K562 (cell line): ENCODE measurements at regions not wholly inside any gene's neighbourhood (a gene's known extent, or its start where the extent isn't known, plus 50 kb on each side); places are given as distances from the start of the nearest gene placed in this dataset.

Experiments
- ATAC-seq: fragments of 200-7000 bp; cut with Tn5 transposase; 3 replicates; pipeline ENCODE4 v1.9.1; 2020; ENCODE audit warnings: moderate library complexity
- BruUV-seq: library from RNA; stranded (reverse); fragments of 400-500 nt; replicated peaks from 2 replicates; lab custom pipeline; 2021; lab: Mats Ljungman, UMichigan
- CTCF ChIA-PET: fragments of 300-600 bp; formaldehyde crosslinking; extraction: SDS; loops from one replicate; lab custom pipeline; 2021; ENCODE audit warnings: low intra/inter-chr PET ratio; lab: Yijun Ruan, JAX
- POLR2A ChIA-PET: fragments of 300-600, 350-650 bp; sonication (Branson Sonifier 250); formaldehyde crosslinking; extraction: SDS; loops from one replicate; lab custom pipeline; 2021; ENCODE audit warnings: antibody characterized with exemption, inconsistent platforms; lab: Yijun Ruan, JAX
- DNase-seq, 4 experiments: peaks; one replicate each; pipeline versions ENCODE4 v3.0.0 to v3.0.0-alpha.2; 2011 to 2018; ENCODE audit warnings: low spot score in 3 of 4, mixed read lengths in 3 of 4; ENCODE audit errors: extremely low read depth in 1 of 4
- FAIRE-seq: peaks from 2 replicates; lab custom pipeline; 2011; peaks lifted over from hg19 to GRCh38; lab: Jason Lieb, UNC
- H2AFZ ChIP-seq: 2 replicates; pipeline ENCODE4 v1.6.0; 2011; ENCODE audit warnings: low read depth, low read length, control low read depth, inconsistent platforms
- H3K27ac ChIP-seq: fragments of 200-600 bp; 3 replicates; pipeline ENCODE4 v1.8.0; 2011; ENCODE audit warnings: low read depth, mild to moderate bottlenecking, control low read depth, inconsistent platforms, low read length, moderate library complexity, mixed read lengths; ENCODE audit errors: extremely low read depth
- H3K27me3 ChIP-seq, 2 experiments: fragments of 300-600 bp in 1 of 2; 2 replicates in 1 of 2; 3 replicates in 1 of 2; pipeline versions ENCODE4 v1.6.0 to v1.8.0; 2011; ENCODE audit warnings: inconsistent platforms in 2 of 2, low read length in 2 of 2, mild to moderate bottlenecking in 1 of 2, mixed read lengths in 1 of 2, moderate library complexity in 1 of 2; ENCODE audit not compliant: control insufficient read depth in 2 of 2, insufficient read depth in 2 of 2
- H3K36me3 ChIP-seq: fragments of 300-600 bp; 3 replicates; pipeline ENCODE4 v1.8.0; 2011; ENCODE audit warnings: mild to moderate bottlenecking, low read length, inconsistent platforms; ENCODE audit not compliant: control insufficient read depth, insufficient read depth
- H3K4me1 ChIP-seq, 2 experiments: fragments of 200-600 bp in 1 of 2; replicated peaks in 1 of 2; 2 replicates in 1 of 2; 3 replicates in 1 of 2; pipeline versions ENCODE4 v1.5.1 to v1.8.0; 2011; ENCODE audit warnings: inconsistent platforms in 2 of 2, low read length in 2 of 2, mild to moderate bottlenecking in 1 of 2, mixed read lengths in 1 of 2, moderate library complexity in 1 of 2; ENCODE audit not compliant: control insufficient read depth in 2 of 2, insufficient read depth in 2 of 2
- H3K4me2 ChIP-seq: 2 replicates; pipeline ENCODE4 v1.6.1; 2011; ENCODE audit warnings: low read length, control low read depth, inconsistent platforms, mixed read lengths; ENCODE audit not compliant: insufficient read depth
- H3K4me3 ChIP-seq: fragments of 200-600 bp; sonication (generic), shearing (Covaris generic); 2 replicates; pipeline ENCODE4 v1.5.1; 2016; ENCODE audit warnings: control low read depth, inconsistent platforms
- H3K79me2 ChIP-seq: fragments of 200-600 bp; 3 replicates; pipeline ENCODE4 v1.8.0; 2011; ENCODE audit warnings: low read length, inconsistent platforms; ENCODE audit not compliant: control insufficient read depth, insufficient read depth
- H3K9ac ChIP-seq, 2 experiments: 2 replicates each; pipeline versions ENCODE4 v1.6.0 to v1.6.1; 2011; ENCODE audit warnings: low read depth in 2 of 2, low read length in 2 of 2, control low read depth in 1 of 2, inconsistent platforms in 1 of 2, mild to moderate bottlenecking in 1 of 2, mixed read lengths in 1 of 2; ENCODE audit not compliant: insufficient read depth in 1 of 2
- H3K9me1 ChIP-seq: one replicate; pipeline ENCODE4 v1.6.0; 2011; ENCODE audit warnings: inconsistent platforms, mild to moderate bottlenecking, low read length, moderate library complexity; ENCODE audit not compliant: control insufficient read depth, insufficient read depth
- H3K9me3 ChIP-seq: replicated peaks from 2 replicates; pipeline ENCODE4 v1.5.1; 2011; ENCODE audit warnings: low read depth, low read length, inconsistent platforms; ENCODE audit not compliant: control insufficient read depth, insufficient read depth
- H4K20me1 ChIP-seq: replicated peaks from 2 replicates; pipeline ENCODE4 v1.6.1; 2011; ENCODE audit warnings: low read length, inconsistent platforms, mixed read lengths; ENCODE audit not compliant: control insufficient read depth, insufficient read depth
- BCOR ChIP-seq: fragments of 450-650 bp; IDR thresholded peaks from 2 replicates; pipeline ENCODE4 v1.6.1; 2016
- BRCA1 ChIP-seq, 2 experiments: fragments of 450-650 bp in 1 of 2; sonication (generic) in 1 of 2; formaldehyde crosslinking in 1 of 2; IDR thresholded peaks; 2 replicates each; pipeline versions ENCODE4 v1.5.0 to v1.6.1; 2017 to 2020; ENCODE audit warnings: mild to moderate bottlenecking in 1 of 2, missing genetic modification reagents in 1 of 2
- CBFB ChIP-seq: sonication (generic); formaldehyde crosslinking; IDR thresholded peaks from 2 replicates; pipeline ENCODE4 v1.4.0; 2020; ENCODE audit warnings: mild to moderate bottlenecking, missing genetic modification reagents
- CHD4 ChIP-seq: fragments of 200-600 bp; sonication (generic); IDR thresholded peaks from 3 replicates; pipeline ENCODE4 v1.6.1; 2012; ENCODE audit warnings: low read depth, mild to moderate bottlenecking, mixed read lengths, low read length, inconsistent platforms; ENCODE audit not compliant: insufficient read depth, insufficient replicate concordance, poor library complexity, severe bottlenecking
- CUX1 ChIP-seq: fragments of 200-800 bp; sonication (Bioruptor generic); IDR thresholded peaks from 2 replicates; pipeline ENCODE4 v1.6.1; 2016; ENCODE audit warnings: missing genetic modification characterization, missing compliant biosample characterization
- DIDO1 ChIP-seq: fragments of 450-650 bp; IDR thresholded peaks from 2 replicates; pipeline ENCODE4 v1.6.1; 2016; ENCODE audit warnings: low read depth, missing biosample characterization, missing genetic modification characterization
- ELK1 ChIP-seq: sonication (generic); formaldehyde crosslinking; IDR thresholded peaks from 2 replicates; pipeline ENCODE4 v1.8.1; 2022; ENCODE audit warnings: missing genetic modification reagents
- GABPB1 ChIP-seq: sonication (generic); formaldehyde crosslinking; IDR thresholded peaks from 2 replicates; pipeline ENCODE4 v1.8.0; 2022; ENCODE audit warnings: mild to moderate bottlenecking, missing genetic modification reagents
- HDAC2 ChIP-seq: fragments of 450-650 bp; IDR thresholded peaks from 2 replicates; pipeline ENCODE4 v1.6.1; 2016; ENCODE audit warnings: mild to moderate bottlenecking
- HDAC6 ChIP-seq: IDR thresholded peaks from 2 replicates; pipeline ENCODE4 v1.6.1; 2012; ENCODE audit warnings: low read depth, mild to moderate bottlenecking, control low read depth, inconsistent platforms, low read length, moderate library complexity
- HEY1 ChIP-seq: fragments of 250-450 bp; sonication (Bioruptor Pico); IDR thresholded peaks from 2 replicates; pipeline ENCODE4 v1.5.0; 2020; ENCODE audit warnings: mild to moderate bottlenecking, moderate library complexity, borderline replicate concordance
- KLF10 ChIP-seq: fragments of 250-450 bp; sonication (Bioruptor Pico); IDR thresholded peaks from 2 replicates; pipeline ENCODE4 v1.6.1; 2021; ENCODE audit warnings: matching md5 sums
- MTA3 ChIP-seq: fragments of 450-650 bp; formaldehyde crosslinking; IDR thresholded peaks from 2 replicates; pipeline ENCODE4 v1.6.1; 2017; ENCODE audit warnings: mild to moderate bottlenecking, borderline replicate concordance
- PCBP2 ChIP-seq: fragments of 200-400 bp; formaldehyde crosslinking; IDR thresholded peaks from 2 replicates; pipeline ENCODE4 v1.6.1; 2018; ENCODE audit warnings: low read length, low read depth, mild to moderate bottlenecking, moderate library complexity; ENCODE audit not compliant: poor library complexity, severe bottlenecking
- PHF21A ChIP-seq: fragments of 450-650 bp; IDR thresholded peaks from 2 replicates; pipeline ENCODE4 v1.6.1; 2017; ENCODE audit warnings: low read depth, borderline replicate concordance
- RBM34 ChIP-seq: fragments of 200-400 bp; formaldehyde crosslinking; IDR thresholded peaks from 2 replicates; pipeline ENCODE4 v1.6.1; 2018; ENCODE audit warnings: low read length, borderline replicate concordance; ENCODE audit not compliant: insufficient read depth
- SIN3B ChIP-seq: fragments of 450-650 bp; IDR thresholded peaks from 2 replicates; pipeline ENCODE4 v1.6.1; 2017; ENCODE audit warnings: low read depth, mild to moderate bottlenecking, moderate library complexity
- TAL1 ChIP-seq: fragments of 450-650 bp; IDR thresholded peaks from 2 replicates; pipeline ENCODE4 v1.6.1; 2016; ENCODE audit warnings: mild to moderate bottlenecking
- ZNF77 ChIP-seq: fragments of 250-450 bp; sonication (Bioruptor Pico); IDR thresholded peaks from 2 replicates; pipeline ENCODE4 v1.5.0; 2020
- WGBS: fragments of 100-300 bp; shearing (Covaris generic); methylation state at CpG from one replicate; pipeline ENCODE4 v1.1.6; 2016; ENCODE audit warnings: low coverage, mixed read lengths; ENCODE audit not compliant: insufficient coverage; ENCODE audit errors: missing lambda C conversion rate; 5-methylcytosine and 5-hydroxymethylcytosine counted together
- in situ Hi-C: fragments of 300-500 bp; cut with MboI; formaldehyde crosslinking; loops from 4 replicates; pipeline ENCODE4 v1.15.0; 2018; ENCODE audit warnings: inconsistent platforms, mixed read lengths
- intact Hi-C: fragments of 100-400 bp; cut with micrococcal nuclease; formaldehyde crosslinking; loops from 2 replicates; pipeline ENCODE4 v1.14.2; 2022

GRCh38 chrX:142637206-142637605 lies 388.5 kb upstream of the SPANXN4 start (continued):
- TF ChIP-seq ELK1 (no peak), HEY1 (no peak), TAL1 (no peak), PHF21A (no peak)

- ChIA-PET CTCF (no interaction called here), POLR2A (no interaction called here)
- Histone ChIP-seq H3K9me1 (no peaks in the 10 kb centered on the region), H3K27ac (no peak overlapping the region), H4K20me1 (no peaks in the 10 kb centered on the region), H2AFZ (no peak overlapping the region), H3K9ac (no peak overlapping the region), H3K4me1 (no peaks in the 10 kb centered on the region), H3K27me3 (no peaks in the 10 kb centered on the region), H3K4me3 (no peak overlapping the region), H3K79me2 (no peaks in the 10 kb centered on the region), H3K9me3 (no peaks in the 10 kb centered on the region), H3K36me3 (no peaks in the 10 kb centered on the region), H3K4me2 (no peak overlapping the region)
- in situ Hi-C loops (no loop called here), intact Hi-C loops (no loop called here)
- TF ChIP-seq CHD4 = no peak
- TF ChIP-seq CBFB (CRISPR knock-in tag) = no peak
- TF ChIP-seq PCBP2 = no peak
- TF ChIP-seq ZNF77 = no peak
- no peak for TF ChIP-seq CUX1 (CRISPR knock-in tag)
- TF ChIP-seq BCOR = no peak
- no peak for TF ChIP-seq GABPB1 (CRISPR knock-in tag)
- TF ChIP-seq MTA3 = no peak
- TF ChIP-seq HDAC6 = no peak
- TF ChIP-seq KLF10 = no peak
- TF ChIP-seq BRCA1 (IDR thresholded peaks at IDR 0.05) = no peak
- TF ChIP-seq BRCA1 (CRISPR knock-in tag; IDR thresholded peaks at IDR 0.05) = no peak
- TF ChIP-seq HDAC2 = no peak
- TF ChIP-seq RBM34 = no peak
- no peak for TF ChIP-seq SIN3B
- TF ChIP-seq DIDO1 (tag) = no peak
- no peak for FAIRE-seq
- 0% methylated on average over 3 of the region's 3 CpGs for WGBS
- ATAC-seq = no peak
- BruUV-seq = no TSS peak
- DNase-seq = no peak
Measured at GRCh38 chrX:142616636-142617035, 409.1 kb upstream of the SPANXN4 start.
